Activated T-helper 1 cell treated with Interleukin-2 at 50 U/mL for 16 hours (primary cell): ENCODE measurements at regions not wholly inside any gene's neighbourhood (a gene's known extent, or its start where the extent isn't known, plus 50 kb on each side); places are given as distances from the start of the nearest gene placed in this dataset.

Source experiments
- DNase-seq: peaks from one replicate; pipeline ENCODE4 v3.0.0-alpha.2; 2020; ENCODE audit warnings: low read depth

GRCh38 chr6:79775222-79775621, 144.1 kb downstream of the SH3BGRL2 start:
- no peak for DNase-seq

GRCh38 chr6:79764747-79765146, 133.6 kb downstream of the SH3BGRL2 start:
- DNase-seq: no peak

- DNase-seq: no peak
Measured at GRCh38 chr6:79763301-79763700, 132.2 kb downstream of the SH3BGRL2 start.

- no peak for DNase-seq
Measured at GRCh38 chr6:79762370-79762769, 131.2 kb downstream of the SH3BGRL2 start.

GRCh38 chr6:79756496-79756895, 125.4 kb downstream of the SH3BGRL2 start:
- DNase-seq: no peak

- DNase-seq: no peak
Measured at GRCh38 chr6:79755967-79756366, 124.8 kb downstream of the SH3BGRL2 start.
